ENCODE measurements at regions not wholly inside any gene's neighbourhood (a gene's known extent, or its start where the extent isn't known, plus 50 kb on each side); places are given as distances from the start of the nearest gene placed in this dataset.
"Not testable (repeated sequence)": the region's sequence is repeated elsewhere in the genome, so short reads cannot be mapped to it uniquely, and the experiment has no call there.

DNA sequence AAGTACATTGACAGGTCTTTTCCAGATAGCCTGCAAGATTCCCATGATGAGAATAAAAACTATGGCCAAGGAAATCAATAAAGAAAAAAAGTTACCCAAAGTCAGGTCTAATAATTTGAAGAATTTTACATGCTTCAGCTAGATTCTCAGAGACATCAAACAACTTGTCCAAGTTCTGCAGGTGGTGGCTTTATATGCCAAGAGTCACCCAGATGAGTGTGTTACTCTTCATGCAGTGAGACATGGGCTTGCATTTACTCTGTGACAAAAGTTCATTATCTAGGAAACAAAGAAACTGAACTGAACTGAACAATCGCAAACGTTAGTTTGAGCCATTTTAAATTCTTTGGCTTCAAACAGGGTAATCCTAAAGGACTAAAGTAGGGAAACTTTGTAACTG is 548.5 kb upstream of the SYT4 start:
- no peak for DNase-seq

GRCh38 chr18:43826215-43826614 is 548.9 kb upstream of the SYT4 start:
- no peak for DNase-seq

GRCh38 chr18:43827311-43827710 is 550.0 kb upstream of the SYT4 start:
- no peak for DNase-seq

GRCh38 chr18:43830303-43830702 is 553.0 kb upstream of the SYT4 start:
- DNase-seq = no peak

- DNase-seq = no peak
Measured at GRCh38 chr18:43830947-43831346, 553.7 kb upstream of the SYT4 start.

GRCh38 chr18:43846299-43846698 is 569.0 kb upstream of the SYT4 start:
- no peak for DNase-seq

- DNase-seq = no peak
Measured at GRCh38 chr18:43847164-43848091, 570.1 kb upstream of the SYT4 start.

DNA sequence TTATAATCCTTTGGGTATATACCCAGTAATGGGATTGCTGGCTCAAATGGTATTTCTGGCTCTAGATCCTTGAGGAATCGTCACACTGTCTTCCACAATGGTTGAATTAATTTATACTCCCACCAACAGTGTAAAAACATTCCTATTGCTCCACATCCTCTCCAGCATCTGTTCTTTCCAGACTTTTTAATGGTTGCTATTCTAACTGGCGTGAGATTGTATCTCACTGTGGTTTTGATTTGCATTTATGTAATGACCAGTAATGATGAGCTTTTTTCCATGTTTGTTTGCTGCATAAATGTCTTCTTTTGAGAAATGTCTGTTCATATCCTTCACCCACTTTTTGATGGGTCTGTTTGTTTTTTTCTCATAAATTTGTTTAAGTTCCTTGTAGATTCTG is 572.5 kb upstream of the SYT4 start:
- DNase-seq = not testable (repeated sequence)

DNA sequence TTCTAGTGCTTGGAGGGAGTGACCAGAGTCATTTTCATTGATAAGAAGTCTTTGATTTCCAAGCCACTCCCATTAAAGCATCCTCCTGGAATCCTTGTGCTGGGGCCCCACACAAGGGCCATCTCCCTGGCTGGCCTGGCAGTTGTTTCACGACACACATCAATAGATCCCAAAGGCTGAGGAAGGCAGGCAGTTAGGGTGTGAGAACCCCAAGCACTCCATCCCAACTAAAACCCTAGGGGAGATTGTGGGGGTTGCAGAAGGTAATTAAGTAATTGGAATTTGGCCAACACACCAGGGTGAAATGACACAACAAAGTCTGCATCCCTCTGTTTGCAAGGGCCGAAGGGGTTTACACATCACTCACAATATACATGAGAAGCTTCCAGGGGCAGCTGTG is 578.1 kb upstream of the SYT4 start:
- no peak for DNase-seq

DNA sequence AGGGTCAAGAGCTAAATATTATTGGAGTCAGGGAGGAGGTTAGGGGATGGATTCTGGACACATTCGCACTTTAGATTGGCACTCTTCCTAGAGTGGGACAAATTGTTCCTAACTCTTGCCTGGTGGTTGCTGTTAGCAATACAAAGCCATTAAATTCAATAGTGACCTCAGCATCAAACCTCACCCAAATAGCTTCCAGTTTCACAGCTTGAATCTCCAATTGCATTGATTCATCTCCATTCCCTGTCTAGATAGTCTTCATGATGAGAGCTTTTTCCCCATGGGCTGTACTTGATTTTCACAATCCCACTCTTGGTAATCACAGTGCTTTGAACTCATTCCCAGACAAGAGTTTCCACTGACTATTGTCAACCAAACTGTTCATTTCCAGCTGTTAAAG is 585.9 kb upstream of the SYT4 start:
- no peak for DNase-seq

DNA sequence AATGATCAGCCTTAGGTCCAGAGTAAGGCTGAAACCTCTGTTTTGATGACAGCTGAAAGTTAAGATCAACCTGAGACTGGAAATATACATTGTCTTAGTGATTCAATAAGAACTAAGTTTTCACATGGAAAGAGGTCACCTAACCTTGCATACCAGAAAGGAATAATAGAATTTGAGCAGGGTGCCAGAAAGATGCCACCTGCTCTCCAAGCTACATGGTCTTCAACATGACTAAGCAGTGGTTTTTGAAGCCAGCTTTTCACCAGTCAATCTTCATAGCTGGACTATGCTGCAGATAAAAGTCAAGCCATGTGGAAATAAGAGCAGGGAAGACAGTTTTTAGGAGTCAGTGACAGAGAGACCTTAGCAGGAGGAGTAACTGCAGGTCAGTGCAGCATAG is 589.4 kb upstream of the SYT4 start:
- DNase-seq = no peak

- no peak for DNase-seq
Measured at GRCh38 chr18:43868497-43868995, 591.3 kb upstream of the SYT4 start.

GRCh38 chr18:43869451-43870008 is 592.2 kb upstream of the SYT4 start:
- DNase-seq = no peak

DNA sequence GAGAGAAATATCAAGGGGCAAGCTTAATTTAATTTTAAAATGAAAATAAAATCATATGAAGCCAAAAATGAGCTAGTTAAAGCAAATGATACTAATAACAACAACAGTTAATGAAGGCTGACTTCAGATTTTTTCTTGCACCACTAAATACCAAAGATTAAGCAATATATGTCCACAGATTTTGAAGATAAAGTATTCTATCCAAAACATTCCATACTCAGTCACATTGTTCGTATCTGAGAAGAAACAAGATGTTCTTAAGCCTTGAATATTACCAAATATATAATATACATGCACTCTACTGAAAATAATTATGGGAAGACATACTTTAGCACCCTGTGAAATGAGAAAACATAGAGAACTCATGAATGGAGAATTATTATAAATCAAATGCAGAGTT is 593.3 kb upstream of the SYT4 start:
- no peak for DNase-seq

DNA sequence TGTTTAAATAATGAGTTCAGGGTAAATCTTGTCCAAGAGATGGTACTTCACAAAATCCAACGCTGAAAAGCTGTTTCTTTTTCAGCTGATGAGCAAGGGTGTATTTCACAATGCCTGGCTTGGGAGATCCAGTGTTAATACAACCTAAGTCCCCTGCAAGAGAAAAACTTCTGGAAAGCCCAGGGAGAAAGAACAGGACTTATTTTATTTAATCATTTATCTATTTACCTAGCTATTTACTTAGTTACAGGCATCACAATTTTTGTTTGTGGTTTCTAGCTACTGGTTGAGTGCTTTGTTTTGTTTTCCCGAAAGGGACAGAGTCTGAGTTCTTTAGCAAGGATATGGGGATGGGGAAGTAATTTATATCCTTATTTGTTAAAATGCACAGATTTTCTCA is 598.2 kb upstream of the SYT4 start:
- DNase-seq = no peak

DNA sequence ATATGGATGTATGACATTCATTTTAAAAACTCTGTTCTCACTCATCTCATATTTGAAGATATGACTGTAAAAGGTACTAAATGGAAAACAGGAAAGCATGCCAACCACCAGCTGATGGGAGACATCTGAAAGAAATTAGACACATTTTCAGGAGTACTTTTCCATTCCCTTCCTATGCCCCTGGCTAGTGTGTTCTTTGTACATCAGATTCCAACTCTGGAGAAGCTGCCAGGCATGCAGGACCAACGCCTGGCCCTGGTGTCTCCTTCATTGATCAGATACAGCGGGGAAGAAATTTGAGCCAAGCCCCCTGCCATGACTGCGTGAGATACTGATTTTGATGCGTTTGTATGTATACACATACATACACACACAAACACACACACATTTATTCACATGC is 599.0 kb upstream of the SYT4 start:
- no peak for DNase-seq

DNA sequence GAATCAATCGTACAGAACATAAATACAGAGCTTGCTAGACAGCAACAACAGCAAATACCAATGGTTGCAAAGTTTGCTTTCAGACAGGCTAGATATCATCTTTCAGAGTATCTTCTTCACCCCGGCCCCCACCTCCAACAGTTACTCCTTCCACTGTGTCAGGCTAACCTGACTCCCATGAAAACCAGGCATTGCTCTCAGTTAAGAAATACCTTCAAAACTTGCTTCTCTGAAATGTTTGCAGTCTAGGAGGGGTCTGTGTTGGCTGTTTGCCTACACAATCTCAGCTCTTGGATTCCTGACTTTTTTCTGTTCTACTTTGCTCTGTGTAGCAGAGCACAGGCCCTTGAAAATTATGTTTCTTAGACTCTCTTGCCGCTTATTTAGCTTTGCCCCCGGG is 599.5 kb upstream of the SYT4 start:
- DNase-seq = no peak

DNA sequence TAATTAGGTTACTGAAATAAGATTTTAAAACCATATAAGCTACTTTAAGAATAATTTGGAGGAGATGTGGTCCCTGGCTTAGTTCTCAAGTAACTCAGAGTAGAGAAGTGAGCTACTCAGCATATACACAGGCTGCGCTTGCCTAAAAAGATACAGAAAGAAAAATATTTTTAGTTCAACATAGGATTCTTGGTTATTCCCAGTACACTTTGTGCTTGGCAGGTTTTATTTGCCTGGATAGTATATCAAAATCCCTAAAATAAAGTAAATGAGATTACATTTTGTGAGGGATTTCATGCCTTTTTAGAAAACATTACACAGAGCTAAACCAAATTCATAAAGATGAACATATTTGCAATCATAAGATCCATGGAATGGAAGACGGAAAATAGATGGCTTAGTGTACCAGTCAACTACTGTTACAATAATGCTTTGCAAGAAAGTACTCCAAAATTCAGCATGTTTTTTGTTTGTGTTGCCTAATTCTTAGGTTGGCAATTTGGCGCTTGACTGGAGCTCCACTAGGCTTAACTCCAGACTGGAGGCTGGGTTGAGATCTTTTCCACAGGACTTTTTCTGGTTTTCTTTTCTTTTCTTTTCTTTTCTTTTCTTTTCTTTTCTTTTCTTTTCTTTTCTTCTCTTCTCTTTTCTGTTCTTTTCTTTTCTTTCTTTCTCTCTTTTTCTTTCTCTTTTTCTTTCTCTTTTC is 600.5 kb upstream of the SYT4 start:
- no peak for DNase-seq

DNA sequence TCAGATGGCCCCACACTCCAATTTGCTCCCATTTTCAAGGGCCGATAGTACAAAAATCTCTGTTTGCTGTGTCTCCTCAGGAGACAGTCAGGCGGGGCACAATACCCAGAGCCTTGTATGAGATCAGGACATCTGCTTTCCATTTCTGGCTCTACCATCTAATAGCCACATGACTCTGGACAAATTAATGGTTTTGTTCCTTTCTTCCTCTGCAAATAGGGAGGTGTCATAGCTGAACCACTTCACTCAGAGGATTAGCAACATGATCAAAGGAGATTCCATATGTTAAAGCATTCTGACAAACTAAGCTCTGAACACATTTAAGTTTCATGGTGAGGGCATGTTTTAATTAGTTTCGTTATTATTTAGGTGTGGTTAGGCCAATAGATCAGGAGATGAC is 602.1 kb upstream of the SYT4 start:
- DNase-seq = no peak

DNA sequence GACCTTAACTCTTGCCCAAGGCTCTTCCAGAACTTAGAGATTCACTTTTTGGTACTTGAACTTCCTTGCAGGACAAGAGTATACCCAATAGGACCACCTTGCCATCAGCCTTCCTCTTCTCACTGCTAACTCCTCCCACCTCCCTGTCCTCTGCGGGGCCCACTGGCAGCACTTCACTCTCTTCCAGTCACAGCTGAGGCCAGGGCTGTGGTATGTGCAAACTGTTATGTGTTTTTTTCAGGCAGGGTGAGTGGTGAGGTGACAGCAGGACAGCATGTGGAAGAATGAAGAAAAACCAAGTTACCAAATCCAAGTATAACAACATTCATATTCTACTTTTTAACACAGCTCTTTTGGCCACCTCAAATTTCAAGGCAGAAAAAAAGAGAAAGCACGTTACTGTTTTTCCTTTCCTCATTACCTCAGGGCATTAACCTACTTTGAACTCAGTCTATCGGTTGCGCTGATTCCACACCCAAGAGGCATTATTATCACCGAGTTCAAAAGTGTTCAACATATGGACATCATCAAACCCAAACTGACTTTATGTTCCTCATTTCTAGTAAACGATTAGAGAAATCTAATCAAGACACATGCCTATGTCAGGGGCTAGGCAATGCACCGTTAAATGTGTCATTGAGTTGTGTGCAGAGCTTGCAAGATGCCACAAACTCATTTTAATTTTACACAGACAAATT is 605.2 kb upstream of the SYT4 start:
- DNase-seq = no peak

GRCh38 chr18:43883886-43884285 is 606.6 kb upstream of the SYT4 start:
- no peak for DNase-seq

DNA sequence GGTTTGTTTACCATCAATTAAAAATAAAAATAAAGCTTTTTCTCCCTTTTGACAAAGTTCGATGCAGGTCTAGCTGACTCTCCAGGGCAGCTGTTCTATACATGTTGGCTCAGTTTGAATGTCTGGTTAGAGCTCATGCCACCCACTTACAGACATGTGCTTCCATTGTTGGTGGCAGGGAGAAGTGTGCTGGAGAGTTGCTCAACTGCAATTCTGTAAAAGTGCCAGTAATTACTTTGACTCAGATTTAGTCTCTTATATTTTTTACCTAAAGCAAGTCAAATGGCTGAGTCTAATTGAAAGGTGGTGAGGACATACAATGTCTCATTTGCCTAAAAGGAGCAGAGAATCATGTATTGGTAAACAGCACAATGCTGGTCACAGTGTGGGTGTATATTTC is 609.1 kb upstream of the SYT4 start:
- DNase-seq = no peak

- DNase-seq = no peak
Measured at GRCh38 chr18:43887491-43887890, 610.2 kb upstream of the SYT4 start.
